HepG2 (cell line): ENCODE measurements at regions not wholly inside any gene's neighbourhood (a gene's known extent, or its start where the extent isn't known, plus 50 kb on each side); places are given as distances from the start of the nearest gene placed in this dataset.

Source experiments
- AGO1 ChIP-seq: fragments of 200-400 bp; formaldehyde crosslinking; IDR thresholded peaks from 2 replicates; pipeline ENCODE4 v1.6.1; 2017; ENCODE audit warnings: mild to moderate bottlenecking, low read depth, low read length, moderate library complexity; ENCODE audit not compliant: poor library complexity, severe bottlenecking
- DNMT3B ChIP-seq: conservative IDR thresholded peaks from 2 replicates; pipeline ENCODE4 v1.6.1; 2016; ENCODE audit warnings: missing biosample characterization, control low read depth
- GZF1 ChIP-seq: sonication (generic); formaldehyde crosslinking; IDR thresholded peaks from 2 replicates; pipeline ENCODE4 v1.5.1; 2020; ENCODE audit warnings: mild to moderate bottlenecking, missing genetic modification reagents
- HNF4A ChIP-seq: sonication (generic); formaldehyde crosslinking; IDR thresholded peaks from 2 replicates; pipeline ENCODE4 v1.4.0; 2020; ENCODE audit warnings: missing genetic modification reagents
- NR1H2 ChIP-seq: sonication (generic); formaldehyde crosslinking; IDR thresholded peaks from 2 replicates; pipeline ENCODE4 v1.8.1; 2022; ENCODE audit warnings: low read depth, missing genetic modification reagents, borderline replicate concordance
- SIN3B ChIP-seq: fragments of 150-350 bp; IDR thresholded peaks from 2 replicates; pipeline ENCODE4 v1.6.1; 2014; ENCODE audit warnings: low read length
- SRSF4 ChIP-seq: fragments of 200-400 bp; formaldehyde crosslinking; IDR thresholded peaks from one replicate; pipeline ENCODE4 v1.6.1; 2018; ENCODE audit warnings: mild to moderate bottlenecking, low read depth, low read length, moderate library complexity; ENCODE audit not compliant: poor library complexity, severe bottlenecking
- TOE1 ChIP-seq: sonication (generic); formaldehyde crosslinking; IDR thresholded peaks from 2 replicates; pipeline ENCODE4 v1.4.0; 2020; ENCODE audit warnings: mild to moderate bottlenecking, missing genetic modification reagents
- ZNF121 ChIP-seq: sonication (generic); formaldehyde crosslinking; IDR thresholded peaks from 2 replicates; pipeline ENCODE4 v1.5.0; 2020; ENCODE audit warnings: mild to moderate bottlenecking, missing genetic modification reagents
- ZNF225 ChIP-seq: sonication (generic); formaldehyde crosslinking; IDR thresholded peaks from 2 replicates; pipeline ENCODE4 v1.4.0; 2020; ENCODE audit warnings: mild to moderate bottlenecking, missing genetic modification reagents
- ZNF44 ChIP-seq: sonication (generic); formaldehyde crosslinking; IDR thresholded peaks from 2 replicates; pipeline ENCODE4 v1.5.1; 2020; ENCODE audit warnings: mild to moderate bottlenecking, missing genetic modification reagents
- ZNF83 ChIP-seq: sonication (generic); formaldehyde crosslinking; IDR thresholded peaks from 2 replicates; pipeline ENCODE4 v1.4.0; 2020; ENCODE audit warnings: missing genetic modification reagents, mild to moderate bottlenecking, borderline replicate concordance
- ZNF891 ChIP-seq: sonication (generic); formaldehyde crosslinking; IDR thresholded peaks from 2 replicates; pipeline ENCODE4 v1.5.0; 2020; ENCODE audit warnings: mild to moderate bottlenecking, missing genetic modification reagents
- ZSCAN9 ChIP-seq: IDR thresholded peaks from 2 replicates; pipeline ENCODE4 v1.6.1; 2016; ENCODE audit warnings: borderline replicate concordance
- TF ChIP-seq, protein P1 (sequence below): sonication (generic); formaldehyde crosslinking; IDR thresholded peaks from 2 replicates; pipeline ENCODE4 v1.4.0; 2020; ENCODE audit warnings: missing genetic modification reagents, borderline replicate concordance
- TF ChIP-seq, protein P2 (sequence below): sonication (generic); formaldehyde crosslinking; IDR thresholded peaks from 2 replicates; pipeline ENCODE4 v1.4.0; 2020; ENCODE audit warnings: missing genetic modification reagents, mild to moderate bottlenecking, borderline replicate concordance
- TF ChIP-seq, protein P3 (sequence below): sonication (generic); formaldehyde crosslinking; IDR thresholded peaks from 2 replicates; pipeline ENCODE4 v1.9.0; 2022; ENCODE audit warnings: low read depth, missing genetic modification reagents
- TF ChIP-seq, protein P4 (sequence below): sonication (generic); formaldehyde crosslinking; IDR thresholded peaks from 2 replicates; pipeline ENCODE4 v1.4.0; 2020; ENCODE audit warnings: missing genetic modification reagents

DNA sequence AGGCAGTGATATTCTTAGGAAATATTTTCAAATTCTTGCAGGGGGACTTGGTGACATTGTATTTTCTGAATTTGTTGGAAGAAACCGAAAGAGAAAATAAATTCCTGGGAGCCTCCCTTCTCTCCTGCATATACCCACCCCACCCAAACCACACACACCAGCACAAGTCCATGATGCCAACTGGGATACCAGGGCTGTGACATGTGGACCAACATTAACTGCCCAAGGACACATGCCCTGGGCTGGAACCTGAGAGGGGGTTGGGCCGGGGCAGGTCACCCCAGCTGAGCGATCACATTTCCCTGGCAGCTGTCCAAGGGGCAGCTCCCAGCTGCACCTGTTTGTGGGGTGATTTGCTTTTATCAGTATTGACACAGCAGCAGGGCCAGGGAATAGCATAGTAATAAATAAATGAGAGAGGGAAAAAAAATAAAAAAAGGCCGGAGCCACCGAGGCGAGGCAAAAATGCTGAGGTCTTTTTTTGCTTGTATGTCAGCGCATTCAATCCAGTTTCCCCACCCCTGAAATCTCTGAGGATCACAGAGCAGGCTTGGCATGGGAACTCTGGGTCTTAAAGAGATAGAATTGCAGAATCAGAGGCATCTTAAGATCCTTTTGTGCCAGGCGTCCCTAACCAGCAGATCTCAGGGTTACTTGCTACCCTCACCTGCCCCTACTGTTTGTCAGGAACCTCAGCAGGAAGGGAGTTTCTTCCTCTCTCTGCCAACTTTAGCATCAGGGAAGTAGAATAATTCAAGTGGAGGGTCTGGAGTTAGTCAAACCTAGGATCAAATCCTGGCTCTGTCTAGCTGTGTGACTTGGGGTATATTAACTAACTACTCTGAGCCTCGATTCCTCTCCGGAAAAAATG lies 66.5 kb upstream of the PIM1 start (continued):
- TF ChIP-seq, protein P1, sequence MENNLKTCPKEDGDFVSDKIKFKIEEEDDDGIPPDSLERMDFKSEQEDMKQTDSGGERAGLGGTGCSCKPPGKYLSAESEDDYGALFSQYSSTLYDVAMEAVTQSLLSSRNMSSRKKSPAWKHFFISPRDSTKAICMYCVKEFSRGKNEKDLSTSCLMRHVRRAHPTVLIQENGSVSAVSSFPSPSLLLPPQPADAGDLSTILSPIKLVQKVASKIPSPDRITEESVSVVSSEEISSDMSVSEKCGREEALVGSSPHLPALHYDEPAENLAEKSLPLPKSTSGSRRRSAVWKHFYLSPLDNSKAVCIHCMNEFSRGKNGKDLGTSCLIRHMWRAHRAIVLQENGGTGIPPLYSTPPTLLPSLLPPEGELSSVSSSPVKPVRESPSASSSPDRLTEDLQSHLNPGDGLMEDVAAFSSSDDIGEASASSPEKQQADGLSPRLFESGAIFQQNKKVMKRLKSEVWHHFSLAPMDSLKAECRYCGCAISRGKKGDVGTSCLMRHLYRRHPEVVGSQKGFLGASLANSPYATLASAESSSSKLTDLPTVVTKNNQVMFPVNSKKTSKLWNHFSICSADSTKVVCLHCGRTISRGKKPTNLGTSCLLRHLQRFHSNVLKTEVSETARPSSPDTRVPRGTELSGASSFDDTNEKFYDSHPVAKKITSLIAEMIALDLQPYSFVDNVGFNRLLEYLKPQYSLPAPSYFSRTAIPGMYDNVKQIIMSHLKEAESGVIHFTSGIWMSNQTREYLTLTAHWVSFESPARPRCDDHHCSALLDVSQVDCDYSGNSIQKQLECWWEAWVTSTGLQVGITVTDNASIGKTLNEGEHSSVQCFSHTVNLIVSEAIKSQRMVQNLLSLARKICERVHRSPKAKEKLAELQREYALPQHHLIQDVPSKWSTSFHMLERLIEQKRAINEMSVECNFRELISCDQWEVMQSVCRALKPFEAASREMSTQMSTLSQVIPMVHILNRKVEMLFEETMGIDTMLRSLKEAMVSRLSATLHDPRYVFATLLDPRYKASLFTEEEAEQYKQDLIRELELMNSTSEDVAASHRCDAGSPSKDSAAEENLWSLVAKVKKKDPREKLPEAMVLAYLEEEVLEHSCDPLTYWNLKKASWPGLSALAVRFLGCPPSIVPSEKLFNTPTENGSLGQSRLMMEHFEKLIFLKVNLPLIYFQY, result peak; percentile 64; the same call in 1 of the 2 replicates
- TF ChIP-seq ZNF44 (CRISPR knock-in tag) (no peak), NR1H2 (no peak), ZNF83 (CRISPR knock-in tag) (0 out of 2 replicates have a peak, but pooled peaks have one; percentile 32), DNMT3B (CRISPR knock-in tag) (no peak; the same call in 1 of the 2 replicates), ZNF121 (no peak), AGO1 (no peak), HNF4A (CRISPR knock-in tag) (peak; percentile 75), ZNF225 (CRISPR knock-in tag) (0 out of 2 replicates have a peak, but pooled peaks have one; percentile 35), TOE1 (CRISPR knock-in tag) (no peak), SIN3B (no peak), SRSF4 (no peak), GZF1 (CRISPR knock-in tag) (no peak), ZNF891 (CRISPR knock-in tag) (no peak), ZSCAN9 (CRISPR knock-in tag) (no peak)
- TF ChIP-seq, protein P2, sequence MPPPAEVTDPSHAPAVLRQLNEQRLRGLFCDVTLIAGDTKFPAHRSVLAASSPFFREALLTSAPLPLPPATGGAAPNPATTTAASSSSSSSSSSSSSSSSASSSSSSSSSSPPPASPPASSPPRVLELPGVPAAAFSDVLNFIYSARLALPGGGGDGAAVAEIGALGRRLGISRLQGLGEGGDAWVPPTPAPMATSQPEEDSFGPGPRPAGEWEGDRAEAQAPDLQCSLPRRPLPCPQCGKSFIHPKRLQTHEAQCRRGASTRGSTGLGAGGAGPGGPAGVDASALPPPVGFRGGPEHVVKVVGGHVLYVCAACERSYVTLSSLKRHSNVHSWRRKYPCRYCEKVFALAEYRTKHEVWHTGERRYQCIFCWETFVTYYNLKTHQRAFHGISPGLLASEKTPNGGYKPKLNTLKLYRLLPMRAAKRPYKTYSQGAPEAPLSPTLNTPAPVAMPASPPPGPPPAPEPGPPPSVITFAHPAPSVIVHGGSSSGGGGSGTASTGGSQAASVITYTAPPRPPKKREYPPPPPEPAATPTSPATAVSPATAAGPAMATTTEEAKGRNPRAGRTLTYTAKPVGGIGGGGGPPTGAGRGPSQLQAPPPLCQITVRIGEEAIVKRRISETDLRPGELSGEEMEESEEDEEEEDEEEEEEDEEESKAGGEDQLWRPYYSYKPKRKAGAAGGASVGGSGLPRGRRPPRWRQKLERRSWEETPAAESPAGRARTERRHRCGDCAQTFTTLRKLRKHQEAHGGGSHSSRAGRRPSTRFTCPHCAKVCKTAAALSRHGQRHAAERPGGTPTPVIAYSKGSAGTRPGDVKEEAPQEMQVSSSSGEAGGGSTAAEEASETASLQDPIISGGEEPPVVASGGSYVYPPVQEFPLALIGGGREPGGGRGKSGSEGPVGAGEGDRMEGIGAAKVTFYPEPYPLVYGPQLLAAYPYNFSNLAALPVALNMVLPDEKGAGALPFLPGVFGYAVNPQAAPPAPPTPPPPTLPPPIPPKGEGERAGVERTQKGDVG (CRISPR knock-in tag), result peak; percentile 92; the same call in 1 of the 2 replicates
- TF ChIP-seq, protein P3, sequence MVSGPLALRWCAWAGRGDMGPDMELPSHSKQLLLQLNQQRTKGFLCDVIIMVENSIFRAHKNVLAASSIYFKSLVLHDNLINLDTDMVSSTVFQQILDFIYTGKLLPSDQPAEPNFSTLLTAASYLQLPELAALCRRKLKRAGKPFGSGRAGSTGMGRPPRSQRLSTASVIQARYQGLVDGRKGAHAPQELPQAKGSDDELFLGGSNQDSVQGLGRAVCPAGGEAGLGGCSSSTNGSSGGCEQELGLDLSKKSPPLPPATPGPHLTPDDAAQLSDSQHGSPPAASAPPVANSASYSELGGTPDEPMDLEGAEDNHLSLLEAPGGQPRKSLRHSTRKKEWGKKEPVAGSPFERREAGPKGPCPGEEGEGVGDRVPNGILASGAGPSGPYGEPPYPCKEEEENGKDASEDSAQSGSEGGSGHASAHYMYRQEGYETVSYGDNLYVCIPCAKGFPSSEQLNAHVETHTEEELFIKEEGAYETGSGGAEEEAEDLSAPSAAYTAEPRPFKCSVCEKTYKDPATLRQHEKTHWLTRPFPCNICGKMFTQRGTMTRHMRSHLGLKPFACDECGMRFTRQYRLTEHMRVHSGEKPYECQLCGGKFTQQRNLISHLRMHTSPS (CRISPR knock-in tag), result peak; percentile 99
- TF ChIP-seq, protein P4, sequence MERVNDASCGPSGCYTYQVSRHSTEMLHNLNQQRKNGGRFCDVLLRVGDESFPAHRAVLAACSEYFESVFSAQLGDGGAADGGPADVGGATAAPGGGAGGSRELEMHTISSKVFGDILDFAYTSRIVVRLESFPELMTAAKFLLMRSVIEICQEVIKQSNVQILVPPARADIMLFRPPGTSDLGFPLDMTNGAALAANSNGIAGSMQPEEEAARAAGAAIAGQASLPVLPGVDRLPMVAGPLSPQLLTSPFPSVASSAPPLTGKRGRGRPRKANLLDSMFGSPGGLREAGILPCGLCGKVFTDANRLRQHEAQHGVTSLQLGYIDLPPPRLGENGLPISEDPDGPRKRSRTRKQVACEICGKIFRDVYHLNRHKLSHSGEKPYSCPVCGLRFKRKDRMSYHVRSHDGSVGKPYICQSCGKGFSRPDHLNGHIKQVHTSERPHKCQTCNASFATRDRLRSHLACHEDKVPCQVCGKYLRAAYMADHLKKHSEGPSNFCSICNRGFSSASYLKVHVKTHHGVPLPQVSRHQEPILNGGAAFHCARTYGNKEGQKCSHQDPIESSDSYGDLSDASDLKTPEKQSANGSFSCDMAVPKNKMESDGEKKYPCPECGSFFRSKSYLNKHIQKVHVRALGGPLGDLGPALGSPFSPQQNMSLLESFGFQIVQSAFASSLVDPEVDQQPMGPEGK (CRISPR knock-in tag), result peak; percentile 82
